ENCODE measurements at regions not wholly inside any gene's neighbourhood (a gene's known extent, or its start where the extent isn't known, plus 50 kb on each side); places are given as distances from the start of the nearest gene placed in this dataset.

- TF ChIP-seq POLR2A (IDR thresholded peaks at IDR 0.05; ENCODE audit: extremely low read depth, insufficient read length) (no peak), CTCF (IDR thresholded peaks at IDR 0.05; ENCODE audit: low read depth, low read length) (no peak), MAX (IDR thresholded peaks at IDR 0.05; ENCODE audit: low read depth, low read length) (no peak), MYC (IDR thresholded peaks at IDR 0.05; ENCODE audit: low read depth, low read length) (no peak)
Observed at GRCh38 chr13:75136151-75136550, 345.8 kb downstream of the TBC1D4 start.

Data from NB4 (cell line).